T-helper 2 cell (primary cell): ENCODE measurements at regions not wholly inside any gene's neighbourhood (a gene's known extent, or its start where the extent isn't known, plus 50 kb on each side); places are given as distances from the start of the nearest gene placed in this dataset.
"Not testable (repeated sequence)": the region's sequence is repeated elsewhere in the genome, so short reads cannot be mapped to it uniquely, and the experiment has no call there.

Source experiments
- DNase-seq, 5 experiments: peaks; one replicate each; pipeline versions ENCODE4 v3.0.0 to v3.0.0-alpha.2; 2012 to 2022

DNA sequence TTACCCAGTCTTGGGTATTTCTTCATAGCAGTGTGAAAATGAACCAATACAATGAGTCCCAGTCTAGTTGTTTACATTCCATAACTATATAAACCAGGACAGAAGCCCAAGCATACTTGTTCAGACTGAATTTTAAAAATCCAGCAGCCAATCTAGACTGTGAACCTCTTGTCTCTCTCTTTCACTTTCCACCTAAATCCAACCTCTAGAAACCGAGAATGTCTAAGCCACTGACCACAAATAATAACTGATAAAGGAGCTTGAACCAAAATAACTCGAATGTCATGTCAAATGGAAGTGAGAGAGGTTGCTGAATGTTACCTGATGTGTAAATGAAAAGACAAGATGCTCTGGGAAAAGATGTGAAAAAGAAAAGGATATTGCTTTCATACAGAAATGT, 544.7 kb downstream of the NLGN4X start:
- DNase-seq = no peak

DNA sequence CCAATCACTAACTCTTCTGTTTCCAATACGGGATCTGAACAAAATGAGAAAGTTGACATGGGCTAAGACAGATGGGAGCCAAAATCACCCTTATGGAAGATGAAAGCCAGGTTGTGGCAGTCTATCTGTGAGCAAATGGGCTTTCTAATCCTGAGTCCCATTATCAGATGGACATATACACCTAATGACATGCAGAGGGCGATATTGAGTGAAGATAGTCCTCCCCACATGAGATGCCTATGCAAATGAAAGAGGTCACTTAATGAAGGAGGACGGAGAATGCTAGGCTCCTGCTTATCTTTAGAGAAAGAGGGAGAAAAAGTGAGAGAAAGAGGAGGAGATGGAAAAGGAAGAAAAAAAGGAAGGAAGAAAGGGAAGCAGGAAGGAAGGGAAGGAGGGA, 547.5 kb downstream of the NLGN4X start:
- DNase-seq = no peak

DNA sequence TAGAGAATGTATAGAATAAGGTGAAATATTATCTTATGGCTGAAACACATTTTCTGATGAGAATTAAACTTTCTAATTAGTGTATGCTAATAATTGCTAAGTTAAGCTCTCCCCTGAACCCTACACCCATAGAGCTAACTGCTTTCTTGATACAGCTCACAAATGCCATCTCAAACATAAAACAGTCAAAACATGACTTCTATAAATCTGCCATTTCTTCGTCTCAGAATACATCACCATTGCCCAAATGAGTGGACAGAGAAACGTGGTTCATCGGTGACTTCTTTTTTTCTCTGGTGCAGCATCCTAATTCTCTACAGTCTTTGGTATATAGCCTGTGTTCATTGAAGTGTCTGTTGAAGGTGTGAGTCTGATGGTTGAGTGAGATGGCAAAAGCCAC, 554.6 kb downstream of the NLGN4X start:
- DNase-seq = no peak

GRCh38 chrX:5672099-5672498, 556.6 kb downstream of the NLGN4X start:
- no peak for DNase-seq

- not testable (repeated sequence) for DNase-seq
These were observed 562.0 kb downstream of the NLGN4X start for GRCh38 chrX:5666689-5667088.

DNA sequence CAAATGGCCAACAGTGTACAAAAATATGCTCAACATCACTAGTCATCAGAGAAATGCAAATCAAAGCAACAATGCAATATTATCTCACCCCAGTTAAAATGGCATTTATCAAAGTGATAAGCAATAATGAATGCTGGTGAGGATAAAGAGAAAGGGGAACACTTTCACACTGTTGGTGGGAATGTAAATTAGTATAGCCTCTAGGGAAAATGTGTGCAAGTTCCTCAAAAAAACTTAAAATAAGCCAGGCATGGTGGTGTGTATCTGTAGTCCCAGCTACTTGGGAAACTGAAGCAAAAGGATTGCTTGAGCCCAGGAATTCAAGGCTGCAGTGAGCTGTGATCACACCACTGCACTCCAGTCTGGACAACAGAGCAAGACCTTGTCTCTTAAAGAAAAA, 572.1 kb downstream of the NLGN4X start:
- no peak for DNase-seq

- DNase-seq = no peak
These were observed 577.8 kb downstream of the NLGN4X start for GRCh38 chrX:5650904-5651303.

GRCh38 chrX:5648941-5649568, 579.6 kb downstream of the NLGN4X start:
- no peak for DNase-seq

- DNase-seq = no peak
These were observed 581.8 kb downstream of the NLGN4X start for GRCh38 chrX:5646818-5647217.

GRCh38 chrX:5644776-5645175, 583.9 kb downstream of the NLGN4X start:
- no peak for DNase-seq

GRCh38 chrX:5640071-5640470, 588.6 kb downstream of the NLGN4X start:
- DNase-seq = no peak

GRCh38 chrX:5638572-5638971, 590.1 kb downstream of the NLGN4X start:
- no peak for DNase-seq

GRCh38 chrX:5632887-5633286, 595.8 kb downstream of the NLGN4X start:
- DNase-seq = no peak

DNA sequence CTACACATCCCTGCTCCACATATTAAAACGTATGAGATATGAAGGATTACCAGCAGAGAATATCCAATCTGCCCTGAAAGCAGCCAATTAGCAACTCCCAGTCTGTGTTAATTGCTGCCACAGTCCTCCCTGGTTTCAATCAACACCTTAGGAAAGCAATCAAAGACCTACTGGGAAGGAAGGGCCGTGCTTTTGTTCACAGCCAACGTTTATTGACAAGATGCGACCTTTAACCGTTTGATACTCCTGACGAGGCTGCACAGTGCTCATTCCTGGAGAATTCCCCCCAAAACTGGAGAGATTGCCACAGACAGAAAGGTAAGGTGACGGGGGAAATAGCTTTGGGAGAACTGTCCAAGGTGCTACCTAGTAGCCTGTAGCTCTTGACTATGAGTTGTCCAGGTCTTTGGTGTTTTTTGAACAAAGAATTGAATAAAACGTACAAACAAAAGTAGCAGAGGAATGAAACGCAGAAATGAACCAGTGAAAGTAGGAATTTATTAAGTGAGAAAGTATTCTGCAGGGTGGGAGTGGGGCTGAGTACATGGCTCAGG, 596.5 kb downstream of the NLGN4X start:
- no peak for DNase-seq

DNA sequence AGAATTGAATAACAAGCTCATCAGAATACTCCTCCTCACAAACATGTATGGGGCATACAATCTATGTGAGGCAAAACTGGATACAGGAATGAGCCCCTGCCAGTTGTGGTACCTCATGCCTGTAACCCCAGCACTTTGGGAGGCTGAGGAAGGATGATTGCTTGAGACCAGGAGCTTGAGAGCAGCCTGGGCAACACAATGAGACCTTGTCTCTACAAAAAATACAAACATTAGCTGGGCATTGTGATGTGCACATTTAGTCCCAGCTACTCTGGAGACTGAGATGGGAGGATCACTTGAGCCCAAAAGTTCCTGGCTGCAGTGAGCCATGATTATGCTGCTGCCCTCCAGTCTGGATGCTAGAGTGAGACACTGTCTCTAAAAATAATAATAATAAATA, 611.0 kb downstream of the NLGN4X start:
- DNase-seq = no peak

- no peak for DNase-seq
These were observed 633.1 kb downstream of the NLGN4X start for GRCh38 chrX:5595570-5595969.

DNA sequence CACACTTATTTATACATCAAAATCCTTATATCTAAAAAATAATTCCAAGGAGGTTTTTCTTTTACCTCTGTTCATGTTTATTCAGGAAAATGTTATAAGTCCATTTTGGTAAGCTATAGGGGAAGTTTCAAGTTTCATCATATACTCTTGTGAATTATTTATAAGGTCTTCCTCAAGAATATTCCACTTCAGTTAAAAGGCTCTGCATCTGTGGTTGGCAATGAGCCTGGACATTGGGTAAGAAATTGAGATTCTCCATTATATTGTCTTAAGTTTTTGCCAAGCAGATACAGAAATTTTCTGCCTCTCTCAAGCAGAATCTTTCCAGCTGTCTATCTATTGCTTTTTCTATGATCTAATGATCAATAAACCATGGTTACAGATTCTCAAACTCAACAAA, 641.9 kb downstream of the NLGN4X start:
- DNase-seq = no peak

DNA sequence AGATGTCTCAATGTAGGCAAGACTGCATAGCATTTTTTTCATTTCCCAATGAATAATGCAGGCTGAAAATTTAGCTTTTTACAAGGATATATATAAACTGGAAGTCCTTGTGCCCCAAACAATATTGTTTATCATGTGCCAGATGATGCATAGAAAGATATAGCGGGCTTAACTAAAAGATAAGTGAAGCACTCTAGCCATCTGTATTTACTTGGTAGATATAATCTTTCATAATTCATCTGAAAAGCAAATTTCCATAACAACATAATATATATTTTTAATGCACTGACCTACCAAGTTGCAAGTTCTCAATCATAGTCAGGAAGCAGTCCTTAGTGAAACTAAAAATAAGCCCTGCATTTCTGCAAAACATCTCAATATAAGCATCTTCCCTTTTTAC, 653.3 kb downstream of the NLGN4X start:
- DNase-seq = no peak

DNA sequence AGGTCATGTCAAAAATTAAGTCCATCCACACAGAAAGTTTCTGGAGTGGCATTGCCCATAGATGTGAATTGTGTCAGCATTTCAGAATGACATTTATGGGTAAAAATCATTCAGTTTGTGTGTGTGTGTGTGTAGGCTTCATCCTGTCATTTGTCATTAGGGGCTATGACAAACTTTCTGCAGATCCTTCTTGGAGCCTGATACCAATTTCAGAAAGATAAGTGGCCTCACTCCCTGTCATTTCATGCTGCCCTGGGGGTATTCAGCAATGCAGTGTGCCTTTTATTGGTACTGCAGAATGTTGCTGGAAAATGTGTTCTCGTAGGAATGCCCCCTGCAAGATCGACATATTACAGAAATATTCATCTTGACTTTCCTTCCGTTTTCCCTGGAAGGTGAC, 659.7 kb downstream of the NLGN4X start:
- DNase-seq = no peak

DNA sequence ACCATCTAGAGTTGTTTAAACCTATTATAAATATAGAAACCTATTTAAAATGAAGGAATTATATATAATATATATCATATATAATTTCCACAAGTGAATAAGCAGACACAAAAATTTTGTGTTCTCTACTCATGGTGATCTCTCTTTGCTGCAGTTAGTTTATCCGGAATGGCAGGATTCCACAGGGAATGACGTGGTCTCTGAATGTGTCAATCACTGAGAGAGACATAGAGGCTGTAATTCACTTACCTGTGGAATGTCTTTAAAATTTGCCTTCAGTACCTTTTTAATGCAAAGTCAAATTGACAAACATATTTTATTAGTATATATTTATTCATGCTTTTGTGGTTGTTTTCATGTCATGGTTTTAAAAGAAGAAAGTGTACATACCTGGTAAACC, 669.3 kb downstream of the NLGN4X start:
- DNase-seq = no peak

DNA sequence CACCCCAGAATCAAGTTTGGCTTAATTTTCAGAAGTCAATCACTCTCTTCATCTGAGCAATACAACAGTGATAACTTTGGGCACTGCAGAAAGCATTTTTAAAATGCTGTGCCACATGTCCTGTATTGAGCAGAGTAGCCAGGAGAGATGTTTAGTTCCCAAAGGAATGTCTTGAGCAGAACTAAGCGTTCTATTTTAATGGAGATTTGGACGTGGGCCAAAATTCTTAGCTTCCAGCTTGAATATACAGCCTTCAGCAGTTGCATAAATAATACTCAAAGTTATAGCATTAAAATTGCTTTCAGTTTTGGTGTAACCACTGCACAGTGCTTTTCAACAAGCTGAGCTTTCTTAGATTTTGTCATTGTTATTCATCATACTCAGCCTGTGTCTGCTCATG, 679.2 kb downstream of the NLGN4X start:
- no peak for DNase-seq

GRCh38 chrX:5537098-5537497, 691.6 kb downstream of the NLGN4X start:
- no peak for DNase-seq

DNA sequence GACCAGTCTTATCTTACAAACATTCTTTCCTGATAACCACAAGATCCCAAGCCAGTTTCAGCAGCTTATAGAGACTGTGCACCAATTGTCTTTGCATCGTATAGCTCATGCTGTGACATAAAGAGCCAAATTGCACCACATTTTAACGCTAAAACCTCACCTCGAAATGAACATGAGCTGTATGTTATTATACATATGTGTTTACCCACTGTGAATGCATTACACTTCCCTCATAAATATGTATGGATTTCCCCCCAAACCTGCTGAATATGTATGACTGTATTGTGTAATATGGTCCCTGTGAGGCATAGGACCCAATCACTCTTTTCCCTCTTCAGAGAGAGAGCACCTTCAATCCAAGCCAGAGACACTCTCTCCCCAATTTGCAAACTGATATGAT, 692.4 kb downstream of the NLGN4X start:
- DNase-seq = no peak

DNA sequence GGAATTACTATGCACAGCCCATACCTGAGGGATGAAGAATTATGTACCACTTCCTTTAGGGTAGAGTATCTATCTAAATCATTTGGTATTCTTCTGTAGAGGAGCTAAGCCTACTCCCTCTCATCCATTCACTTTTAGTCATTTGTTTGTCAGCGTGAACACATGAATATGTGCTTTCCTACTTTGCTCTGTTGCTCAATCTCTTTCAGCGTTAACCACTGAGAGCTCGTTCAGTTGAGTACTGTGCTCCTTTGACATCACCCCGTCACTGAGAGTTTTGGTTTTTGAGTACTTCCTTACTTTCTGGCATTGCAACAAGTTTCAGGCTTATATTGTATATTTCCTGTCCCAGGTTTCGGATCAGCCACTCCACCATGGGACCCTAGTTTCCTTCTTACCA, 700.6 kb downstream of the NLGN4X start:
- no peak for DNase-seq

- no peak for DNase-seq
These were observed 702.5 kb downstream of the NLGN4X start for GRCh38 chrX:5526191-5526590.
